ENCODE measurements at regions not wholly inside any gene's neighbourhood (a gene's known extent, or its start where the extent isn't known, plus 50 kb on each side); places are given as distances from the start of the nearest gene placed in this dataset.
"Not testable (repeated sequence)": the region's sequence is repeated elsewhere in the genome, so short reads cannot be mapped to it uniquely, and the experiment has no call there.

GRCh38 chr2:198861080-198861479 lies 596.7 kb downstream of the SATB2 start:
- Mint-ChIP-seq H3K4me3 (no peak overlapping the region), H3K27me3 (no peaks in the 10 kb centered on the region), H3K36me3 (ENCODE audit: low read depth) (no peaks in the 10 kb centered on the region), H3K4me1 (ENCODE audit: low read depth) (no peaks in the 10 kb centered on the region), H3K27ac (no peak overlapping the region), H3K9me3 (peaks cover 2% of the 10 kb centered on the region)
- DNase-seq (no peak), ATAC-seq (no peak)
- no peak for TF ChIP-seq CTCF (IDR thresholded peaks at IDR 0.05)
- ChIA-PET CTCF (no interaction called here), POLR2A (no interaction called here)
- intact Hi-C loops (cut with micrococcal nuclease), result no loop called here

GRCh38 chr2:198857246-198857645 lies 600.5 kb downstream of the SATB2 start:
- Mint-ChIP-seq H3K36me3 (ENCODE audit: low read depth) (no peaks in the 10 kb centered on the region), H3K9me3 (peaks cover 6% of the 10 kb centered on the region), H3K27me3 (no peaks in the 10 kb centered on the region), H3K4me3 (no peak overlapping the region), H3K4me1 (ENCODE audit: low read depth) (no peaks in the 10 kb centered on the region), H3K27ac (no peak overlapping the region)
- ChIA-PET POLR2A (no interaction called here), CTCF (no interaction called here)
- no peak for ATAC-seq
- no peak for TF ChIP-seq CTCF (IDR thresholded peaks at IDR 0.05)
- intact Hi-C loops (cut with micrococcal nuclease), result no loop called here
- no peak for DNase-seq

GRCh38 chr2:198855746-198856145 lies 602.0 kb downstream of the SATB2 start:
- ATAC-seq; H3K4me1 Mint-ChIP-seq (ENCODE audit: low read depth); H3K27me3 Mint-ChIP-seq; CTCF ChIA-PET; DNase-seq; H3K4me3 Mint-ChIP-seq; intact Hi-C loops (cut with micrococcal nuclease); H3K9me3 Mint-ChIP-seq; POLR2A ChIA-PET; H3K27ac Mint-ChIP-seq; H3K36me3 Mint-ChIP-seq (ENCODE audit: low read depth): not testable (repeated sequence)

- ATAC-seq (no peak), DNase-seq (no peak)
- POLR2A ChIA-PET, result no interaction called here
- TF ChIP-seq CTCF (IDR thresholded peaks at IDR 0.05), result no peak
- CTCF ChIA-PET, result no interaction called here
- Mint-ChIP-seq H3K4me1 (ENCODE audit: low read depth) (no peaks in the 10 kb centered on the region), H3K9me3 (peaks cover 5% of the 10 kb centered on the region), H3K36me3 (ENCODE audit: low read depth) (no peaks in the 10 kb centered on the region), H3K4me3 (no peak overlapping the region), H3K27me3 (no peaks in the 10 kb centered on the region), H3K27ac (no peak overlapping the region)
- intact Hi-C loops (cut with micrococcal nuclease), result no loop called here
Observed at GRCh38 chr2:198852248-198852647, 605.5 kb downstream of the SATB2 start.

GRCh38 chr2:198825534-198825933 lies 632.2 kb downstream of the SATB2 start:
- Mint-ChIP-seq H3K36me3 (ENCODE audit: low read depth) (no peaks in the 10 kb centered on the region), H3K27me3 (no peaks in the 10 kb centered on the region), H3K4me1 (ENCODE audit: low read depth) (no peaks in the 10 kb centered on the region), H3K27ac (no peak overlapping the region), H3K4me3 (no peak overlapping the region), H3K9me3 (peaks cover 4% of the 10 kb centered on the region)
- intact Hi-C loops (cut with micrococcal nuclease), result no loop called here
- DNase-seq (no peak), ATAC-seq (no peak)
- POLR2A ChIA-PET, result no interaction called here
- TF ChIP-seq CTCF (IDR thresholded peaks at IDR 0.05), result no peak
- CTCF ChIA-PET, result no interaction called here

- no peak for TF ChIP-seq CTCF (IDR thresholded peaks at IDR 0.05)
- ChIA-PET CTCF (no interaction called here), POLR2A (no interaction called here)
- no peaks in the 10 kb centered on the region for H3K9me3 Mint-ChIP-seq
- DNase-seq, result no peak
- H3K27me3 Mint-ChIP-seq, result no peaks in the 10 kb centered on the region
- H3K36me3 Mint-ChIP-seq (ENCODE audit: low read depth), result no peaks in the 10 kb centered on the region
- H3K27ac Mint-ChIP-seq, result no peak overlapping the region
- intact Hi-C loops (cut with micrococcal nuclease), result no loop called here
- ATAC-seq, result no peak
- no peak overlapping the region for H3K4me3 Mint-ChIP-seq
- no peaks in the 10 kb centered on the region for H3K4me1 Mint-ChIP-seq (ENCODE audit: low read depth)
Observed at GRCh38 chr2:198817536-198817935, 640.2 kb downstream of the SATB2 start.

Measured in activated CD8-positive, alpha-beta T cell treated with anti-CD3 and anti-CD28 coated beads for 36 hours (primary cell).